ENCODE measurements at regions not wholly inside any gene's neighbourhood (a gene's known extent, or its start where the extent isn't known, plus 50 kb on each side); places are given as distances from the start of the nearest gene placed in this dataset.
"Not testable (repeated sequence)": the region's sequence is repeated elsewhere in the genome, so short reads cannot be mapped to it uniquely, and the experiment has no call there.

DNA sequence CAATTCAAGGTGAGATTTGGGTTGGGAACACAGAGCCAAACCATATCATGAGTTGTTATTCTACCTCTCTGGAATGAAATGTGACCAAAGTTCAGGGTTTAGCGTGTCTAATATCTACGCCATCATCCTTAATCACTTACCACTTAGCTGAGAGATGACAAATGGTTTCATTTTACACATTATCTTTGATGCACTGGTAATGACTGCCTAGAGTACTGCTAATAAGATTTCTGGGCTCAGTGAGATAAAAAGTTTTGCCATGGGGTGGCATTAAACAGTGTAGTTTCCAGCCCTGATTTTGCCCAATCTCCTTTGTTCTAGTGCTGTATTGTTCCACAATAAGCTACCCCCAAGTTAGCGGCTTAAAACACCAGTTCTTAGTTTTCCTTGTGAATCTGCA lies 367.2 kb downstream of the MLLT3 start:
- Histone ChIP-seq H3K4me1 (ENCODE audit: insufficient read depth, low read length) (peaks cover 6% of the 10 kb centered on the region), H3K27me3 (ENCODE audit: insufficient read depth, low read length) (no peaks in the 10 kb centered on the region), H3K9me3 (ENCODE audit: low read depth, low read length) (no peaks in the 10 kb centered on the region), H3K4me3 (ENCODE audit: low read length) (no peak overlapping the region)

DNA sequence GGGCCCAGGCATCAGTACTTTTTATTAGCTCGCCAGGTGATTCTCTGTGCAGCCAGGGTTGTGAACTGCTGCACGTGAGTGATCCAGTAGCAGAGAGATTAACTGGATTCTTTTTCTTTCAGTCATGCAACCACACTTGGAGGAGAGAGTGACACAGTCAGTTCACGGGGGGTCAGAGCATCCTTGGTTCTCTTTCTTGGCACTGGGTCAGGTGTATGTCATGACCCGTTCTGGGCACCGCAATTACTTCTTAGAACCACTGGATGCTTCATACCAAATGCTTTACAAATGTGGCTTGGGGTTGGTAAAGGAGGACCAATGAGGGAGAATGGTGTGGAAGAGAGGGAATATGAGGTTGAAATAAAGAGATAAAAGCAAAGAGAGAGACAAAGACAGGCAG lies 368.7 kb downstream of the MLLT3 start:
- H3K9me3 ChIP-seq (ENCODE audit: low read depth, low read length), result no peaks in the 10 kb centered on the region
- H3K4me3 ChIP-seq (ENCODE audit: low read length), result no peak overlapping the region
- H3K27me3 ChIP-seq (ENCODE audit: insufficient read depth, low read length), result no peaks in the 10 kb centered on the region
- peaks cover 6% of the 10 kb centered on the region for H3K4me1 ChIP-seq (ENCODE audit: insufficient read depth, low read length)

- no peaks in the 10 kb centered on the region for H3K27me3 ChIP-seq (ENCODE audit: insufficient read depth, low read length)
- H3K9me3 ChIP-seq (ENCODE audit: low read depth, low read length), result no peaks in the 10 kb centered on the region
- H3K4me1 ChIP-seq (ENCODE audit: insufficient read depth, low read length), result peaks cover 6% of the 10 kb centered on the region
- no peak overlapping the region for H3K4me3 ChIP-seq (ENCODE audit: low read length)
Measured at GRCh38 chr9:20252778-20253177, 369.5 kb downstream of the MLLT3 start.

- Histone ChIP-seq H3K27me3 (ENCODE audit: insufficient read depth, low read length) (no peaks in the 10 kb centered on the region), H3K4me1 (ENCODE audit: insufficient read depth, low read length) (no peaks in the 10 kb centered on the region), H3K4me3 (ENCODE audit: low read length) (no peak overlapping the region), H3K9me3 (ENCODE audit: low read depth, low read length) (no peaks in the 10 kb centered on the region)
Measured at GRCh38 chr9:20250791-20251190, 371.5 kb downstream of the MLLT3 start.

DNA sequence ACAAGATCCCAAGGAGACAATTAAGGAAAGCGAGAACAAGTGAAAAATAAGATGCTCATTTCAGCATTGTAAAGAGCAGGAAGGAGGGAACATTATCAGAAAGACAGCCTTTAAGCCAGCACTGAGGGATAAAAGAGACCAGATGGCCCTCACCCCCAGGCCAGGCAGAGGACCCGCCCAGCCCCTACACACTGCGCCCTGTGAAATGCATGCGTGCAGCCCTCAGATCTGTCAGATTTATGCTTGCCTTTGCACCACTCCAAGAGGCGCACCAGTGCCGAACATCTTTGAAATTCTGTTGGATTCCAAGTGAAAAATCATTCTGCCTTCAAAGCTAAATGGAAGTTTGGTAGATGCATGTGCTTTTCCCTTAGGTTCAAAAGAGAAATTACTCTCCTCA lies 378.0 kb downstream of the MLLT3 start:
- Histone ChIP-seq H3K4me3 (ENCODE audit: low read length) (no peak overlapping the region), H3K27me3 (ENCODE audit: insufficient read depth, low read length) (no peaks in the 10 kb centered on the region), H3K9me3 (ENCODE audit: low read depth, low read length) (no peaks in the 10 kb centered on the region), H3K4me1 (ENCODE audit: insufficient read depth, low read length) (peaks cover 31% of the 10 kb centered on the region)

DNA sequence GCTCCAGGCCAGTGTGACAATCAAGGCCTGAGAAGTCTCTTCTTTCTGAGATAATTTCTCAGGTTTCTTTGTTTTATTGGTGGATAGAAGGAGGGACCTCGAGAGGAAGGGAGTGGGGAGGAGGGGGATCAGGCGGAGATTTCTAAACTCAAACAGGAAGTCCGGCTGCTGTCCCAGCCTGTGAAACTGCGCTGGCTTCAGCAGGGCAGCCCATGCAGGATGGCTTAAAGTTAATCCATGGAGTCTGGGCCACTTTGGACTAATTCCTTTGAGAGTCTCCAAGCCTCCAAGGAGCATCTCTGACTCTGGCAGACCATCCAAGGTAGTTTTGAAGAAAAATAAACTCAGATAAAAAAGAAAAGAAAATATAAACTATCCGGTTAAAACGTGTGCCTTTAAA lies 378.5 kb downstream of the MLLT3 start:
- no peaks in the 10 kb centered on the region for H3K9me3 ChIP-seq (ENCODE audit: low read depth, low read length)
- no peak overlapping the region for H3K4me3 ChIP-seq (ENCODE audit: low read length)
- H3K4me1 ChIP-seq (ENCODE audit: insufficient read depth, low read length), result peaks cover 31% of the 10 kb centered on the region
- H3K27me3 ChIP-seq (ENCODE audit: insufficient read depth, low read length), result no peaks in the 10 kb centered on the region

- Histone ChIP-seq H3K4me1 (ENCODE audit: insufficient read depth, low read length) (peaks cover 31% of the 10 kb centered on the region), H3K4me3 (ENCODE audit: low read length) (no peak overlapping the region), H3K9me3 (ENCODE audit: low read depth, low read length) (no peaks in the 10 kb centered on the region), H3K27me3 (ENCODE audit: insufficient read depth, low read length) (no peaks in the 10 kb centered on the region)
Measured at GRCh38 chr9:20242510-20243189, 379.6 kb downstream of the MLLT3 start.

- H3K9me3 ChIP-seq (ENCODE audit: low read depth, low read length), result no peaks in the 10 kb centered on the region
- H3K4me1 ChIP-seq (ENCODE audit: insufficient read depth, low read length), result peaks cover 31% of the 10 kb centered on the region
- no peaks in the 10 kb centered on the region for H3K27me3 ChIP-seq (ENCODE audit: insufficient read depth, low read length)
- no peak overlapping the region for H3K4me3 ChIP-seq (ENCODE audit: low read length)
Measured at GRCh38 chr9:20240498-20240897, 381.8 kb downstream of the MLLT3 start.

GRCh38 chr9:20238921-20239320 lies 383.4 kb downstream of the MLLT3 start:
- no peaks in the 10 kb centered on the region for H3K27me3 ChIP-seq (ENCODE audit: insufficient read depth, low read length)
- peaks cover 21% of the 10 kb centered on the region for H3K4me1 ChIP-seq (ENCODE audit: insufficient read depth, low read length)
- no peak overlapping the region for H3K4me3 ChIP-seq (ENCODE audit: low read length)
- H3K9me3 ChIP-seq (ENCODE audit: low read depth, low read length), result no peaks in the 10 kb centered on the region

DNA sequence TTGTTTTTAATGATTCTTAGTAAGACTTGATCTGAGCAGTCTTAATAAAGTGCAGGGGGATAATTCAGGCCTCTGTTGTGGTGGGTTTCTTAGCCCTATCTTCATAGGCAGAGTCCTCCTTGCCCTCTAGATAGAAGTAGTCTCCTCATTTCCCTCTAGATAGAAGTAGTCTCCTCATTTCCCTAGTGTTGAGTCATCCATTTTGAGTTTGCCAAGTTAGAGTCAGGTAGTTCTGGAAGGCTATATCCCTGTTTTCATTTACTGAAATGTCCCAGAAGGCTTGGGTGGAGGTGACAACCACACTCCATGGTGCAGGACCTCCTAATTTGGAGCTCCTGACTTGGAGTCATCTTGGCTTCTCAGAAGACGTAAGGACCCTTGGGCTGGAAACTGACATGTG lies 384.6 kb downstream of the MLLT3 start:
- Histone ChIP-seq H3K4me1 (ENCODE audit: insufficient read depth, low read length) (peaks cover 12% of the 10 kb centered on the region), H3K4me3 (ENCODE audit: low read length) (no peak overlapping the region), H3K27me3 (ENCODE audit: insufficient read depth, low read length) (no peaks in the 10 kb centered on the region), H3K9me3 (ENCODE audit: low read depth, low read length) (no peaks in the 10 kb centered on the region)

GRCh38 chr9:20236676-20237075 lies 385.6 kb downstream of the MLLT3 start:
- Histone ChIP-seq H3K9me3 (ENCODE audit: low read depth, low read length) (no peaks in the 10 kb centered on the region), H3K4me3 (ENCODE audit: low read length) (no peak overlapping the region), H3K4me1 (ENCODE audit: insufficient read depth, low read length) (peaks cover 2% of the 10 kb centered on the region), H3K27me3 (ENCODE audit: insufficient read depth, low read length) (no peaks in the 10 kb centered on the region)

DNA sequence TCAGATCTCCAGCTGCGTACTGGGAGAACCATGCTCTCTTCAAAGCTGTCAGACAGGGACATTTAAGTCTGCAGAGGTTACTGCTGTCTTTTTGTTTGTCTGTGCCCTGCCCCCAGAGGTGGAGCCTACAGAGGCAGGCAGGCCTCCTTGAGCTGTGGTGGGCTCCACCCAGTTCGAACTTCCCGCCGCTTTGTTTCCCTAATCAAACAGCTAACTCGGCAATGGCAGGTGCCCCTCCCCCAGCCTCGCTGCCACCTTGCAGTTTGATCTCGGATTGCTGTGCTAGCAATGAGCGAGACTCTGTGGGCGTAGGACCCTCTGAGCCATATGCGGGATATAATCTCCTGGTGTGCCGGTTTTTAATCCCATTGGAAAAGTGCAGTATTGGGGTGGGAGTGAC lies 387.1 kb downstream of the MLLT3 start:
- not testable (repeated sequence) for H3K4me1 ChIP-seq (ENCODE audit: insufficient read depth, low read length); H3K4me3 ChIP-seq (ENCODE audit: low read length)

DNA sequence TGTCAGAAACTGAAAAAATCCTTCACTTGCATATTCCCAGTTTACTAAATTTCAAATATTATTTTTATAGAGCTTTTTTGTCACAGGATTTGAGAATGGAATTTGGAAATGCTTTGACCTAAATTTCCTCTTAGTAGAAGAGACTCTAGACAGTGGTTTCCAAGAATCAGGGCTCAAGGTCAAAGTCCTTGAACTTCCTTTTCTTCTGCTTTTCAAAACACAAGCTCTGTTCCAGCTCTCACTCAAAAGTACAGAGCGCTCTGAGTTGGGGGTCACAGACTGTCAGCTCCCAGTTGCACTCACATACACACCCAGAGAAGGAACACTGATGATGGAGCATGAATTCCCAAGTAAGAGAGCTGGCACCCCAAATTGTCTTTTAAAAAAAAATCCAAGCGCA lies 394.2 kb downstream of the MLLT3 start:
- Histone ChIP-seq H3K4me3 (ENCODE audit: low read length) (no peak overlapping the region), H3K9me3 (ENCODE audit: low read depth, low read length) (no peaks in the 10 kb centered on the region), H3K27me3 (ENCODE audit: insufficient read depth, low read length) (no peaks in the 10 kb centered on the region), H3K4me1 (ENCODE audit: insufficient read depth, low read length) (no peaks in the 10 kb centered on the region)

More for the DNA sequence above, 387.1 kb downstream of the MLLT3 start:
- not testable (repeated sequence) for H3K27me3 ChIP-seq (ENCODE audit: insufficient read depth, low read length); H3K9me3 ChIP-seq (ENCODE audit: low read depth, low read length)

DNA sequence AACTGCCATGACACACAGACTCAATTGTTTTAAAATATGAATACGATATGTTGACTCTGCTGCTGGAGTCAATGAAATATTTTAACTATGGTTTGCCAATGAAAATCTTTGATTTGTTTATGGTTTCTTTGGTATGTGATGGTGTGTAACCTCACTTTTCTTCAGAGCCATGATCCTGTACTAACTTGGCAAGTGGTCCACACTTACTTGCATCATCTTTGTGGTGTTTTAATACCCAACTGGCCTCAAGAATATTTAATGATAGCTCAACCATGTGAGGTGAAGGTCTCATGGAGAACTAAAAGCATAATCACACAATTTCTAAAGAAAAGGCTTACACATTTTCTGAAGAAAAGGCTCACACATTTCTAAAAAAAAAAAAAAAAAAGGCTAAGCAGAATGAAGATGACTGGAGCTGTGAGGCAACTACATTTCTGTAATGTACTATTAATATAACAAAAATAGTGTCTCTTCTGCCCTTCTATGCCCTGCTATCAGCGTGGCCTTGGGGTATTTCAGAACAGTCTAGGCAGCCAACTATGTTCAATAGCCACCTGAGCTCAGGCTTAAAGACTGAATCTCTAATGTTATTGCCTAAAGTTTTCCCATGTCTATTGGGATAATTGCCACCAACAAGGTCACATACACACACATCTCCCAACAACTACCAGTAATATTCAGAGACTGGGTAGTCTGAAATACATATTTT lies 395.0 kb downstream of the MLLT3 start:
- no peaks in the 10 kb centered on the region for H3K27me3 ChIP-seq (ENCODE audit: insufficient read depth, low read length)
- H3K4me3 ChIP-seq (ENCODE audit: low read length), result no peak overlapping the region
- no peaks in the 10 kb centered on the region for H3K9me3 ChIP-seq (ENCODE audit: low read depth, low read length)
- no peaks in the 10 kb centered on the region for H3K4me1 ChIP-seq (ENCODE audit: insufficient read depth, low read length)

DNA sequence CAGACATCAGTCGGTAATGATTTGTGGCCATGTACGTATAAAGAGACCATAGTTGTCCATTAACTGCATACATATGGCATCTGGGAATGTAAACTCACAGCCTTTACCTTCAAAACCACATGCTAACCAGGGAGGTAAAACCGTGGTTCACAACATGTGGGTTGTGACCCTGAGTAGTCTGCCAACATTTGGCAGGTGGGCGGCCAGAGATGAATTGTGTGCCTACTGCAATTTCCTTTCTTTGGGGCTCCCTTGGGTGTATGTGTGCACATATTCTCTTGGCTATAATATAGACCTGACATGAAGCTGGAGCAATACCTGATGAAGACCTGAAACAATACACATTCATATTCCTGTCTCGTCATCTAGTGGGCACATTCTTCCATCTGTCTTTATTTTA lies 396.0 kb downstream of the MLLT3 start:
- Histone ChIP-seq H3K9me3 (ENCODE audit: low read depth, low read length) (no peaks in the 10 kb centered on the region), H3K4me3 (ENCODE audit: low read length) (no peak overlapping the region), H3K27me3 (ENCODE audit: insufficient read depth, low read length) (no peaks in the 10 kb centered on the region), H3K4me1 (ENCODE audit: insufficient read depth, low read length) (no peaks in the 10 kb centered on the region)

DNA sequence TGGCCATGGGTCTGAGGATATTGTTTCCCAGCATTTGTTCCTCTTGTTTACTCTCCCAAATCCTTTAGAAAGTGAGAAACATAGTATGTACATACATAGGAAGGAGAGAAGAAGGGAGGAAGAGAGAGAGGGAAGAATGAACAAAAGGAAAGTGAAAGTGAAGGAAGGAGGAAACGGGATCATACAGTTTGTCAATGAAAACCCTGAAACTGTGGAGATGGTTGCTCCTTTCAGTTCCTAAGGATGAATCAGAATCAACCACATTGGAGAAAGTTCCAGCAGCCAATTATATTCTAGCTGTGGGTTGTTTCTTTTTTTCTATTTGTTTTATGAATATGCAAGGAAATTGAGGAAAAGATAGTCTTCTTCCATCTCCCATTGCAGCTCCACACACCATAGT lies 396.5 kb downstream of the MLLT3 start:
- no peaks in the 10 kb centered on the region for H3K4me1 ChIP-seq (ENCODE audit: insufficient read depth, low read length)
- no peaks in the 10 kb centered on the region for H3K9me3 ChIP-seq (ENCODE audit: low read depth, low read length)
- no peaks in the 10 kb centered on the region for H3K27me3 ChIP-seq (ENCODE audit: insufficient read depth, low read length)
- H3K4me3 ChIP-seq (ENCODE audit: low read length), result no peak overlapping the region

Measured in mononuclear cell (primary cell).